ENCODE measurements at regions not wholly inside any gene's neighbourhood (a gene's known extent, or its start where the extent isn't known, plus 50 kb on each side); places are given as distances from the start of the nearest gene placed in this dataset.
"Not testable (repeated sequence)": the region's sequence is repeated elsewhere in the genome, so short reads cannot be mapped to it uniquely, and the experiment has no call there.

DNA sequence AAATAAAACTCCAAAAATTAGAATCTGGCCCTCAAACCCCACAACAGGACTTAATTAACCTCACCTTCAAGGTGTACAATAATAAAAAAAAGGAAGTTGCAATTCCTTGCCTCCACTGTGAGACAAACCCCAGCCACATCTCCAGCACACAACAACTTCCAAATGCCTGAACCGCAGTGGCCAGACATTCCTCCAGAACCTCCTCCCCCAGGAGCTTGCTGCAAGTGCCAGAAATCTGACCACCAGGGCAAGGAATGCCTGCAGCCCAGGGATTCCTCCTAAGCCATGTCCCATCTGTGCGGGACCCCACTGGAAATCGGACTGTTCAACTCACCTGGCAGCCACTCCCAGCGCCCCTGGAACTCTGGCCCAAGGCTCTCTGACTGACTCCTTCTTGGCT lies 519.0 kb downstream of the IRS2 start:
- not testable (repeated sequence) for TF ChIP-seq CTCF (conservative IDR thresholded peaks at IDR 0.05; ENCODE audit: low read depth, low read length); EZH2 (IDR thresholded peaks at IDR 0.05; ENCODE audit: low read length, unreplicated experiment); EZH2phosphoT487 (IDR thresholded peaks at IDR 0.05; ENCODE audit: borderline replicate concordance, low read length)

Data from PC-3 (cell line).